CD14-positive monocyte (primary cell): ENCODE measurements at regions not wholly inside any gene's neighbourhood (a gene's known extent, or its start where the extent isn't known, plus 50 kb on each side); places are given as distances from the start of the nearest gene placed in this dataset.
"Not testable (repeated sequence)": the region's sequence is repeated elsewhere in the genome, so short reads cannot be mapped to it uniquely, and the experiment has no call there.

ENCODE experiments used
- DNase-seq, 3 donors: peaks; one replicate each; pipeline ENCODE4 v3.0.0-alpha.2; 2011 to 2022
- H2AFZ ChIP-seq: 2 replicates; pipeline ENCODE4 v1.6.0; 2012; ENCODE audit warnings: mild to moderate bottlenecking, low read depth, low read length, inconsistent platforms; ENCODE audit not compliant: insufficient read depth, poor library complexity, severe bottlenecking
- H3K27ac ChIP-seq, 2 donors: 1 replicate in 1 of 2; 2 replicates in 1 of 2; pipeline ENCODE4 v1.5.1; 2012 to 2013; ENCODE audit warnings: low read length in 2 of 2, control low read depth in 1 of 2, inconsistent platforms in 1 of 2, low read depth in 1 of 2, mild to moderate bottlenecking in 1 of 2
- H3K27me3 ChIP-seq, 2 donors: one replicate each; pipeline versions ENCODE4 v1.6.0 to v1.6.1; 2011 to 2013; ENCODE audit warnings: low read length in 2 of 2; ENCODE audit not compliant: control insufficient read depth in 2 of 2, insufficient read depth in 2 of 2
- H3K36me3 ChIP-seq, 2 donors: replicated peaks in 1 of 2; 1 replicate in 1 of 2; 2 replicates in 1 of 2; pipeline versions ENCODE4 v1.5.1 to v1.6.1; 2012 to 2013; ENCODE audit warnings: low read length in 2 of 2, control low read depth in 1 of 2, inconsistent platforms in 1 of 2, mild to moderate bottlenecking in 1 of 2; ENCODE audit not compliant: insufficient read depth in 2 of 2, control insufficient read depth in 1 of 2
- H3K4me1 ChIP-seq, 2 donors: 1 replicate in 1 of 2; 2 replicates in 1 of 2; pipeline versions ENCODE4 v1.5.1 to v1.6.1; 2012 to 2013; ENCODE audit warnings: low read length in 2 of 2, control low read depth in 1 of 2, inconsistent platforms in 1 of 2, mild to moderate bottlenecking in 1 of 2, moderate library complexity in 1 of 2; ENCODE audit not compliant: insufficient read depth in 2 of 2, control insufficient read depth in 1 of 2
- H3K4me2 ChIP-seq: replicated peaks from 2 replicates; pipeline ENCODE3; 2012; ENCODE audit warnings: low read length, moderate library complexity, mild to moderate bottlenecking; ENCODE audit not compliant: poor library complexity, severe bottlenecking; ENCODE audit errors: extremely low read depth
- H3K4me3 ChIP-seq, 3 experiments: fragments of 200-600 bp in 1 of 3; sonication (generic) in 1 of 3; replicated peaks in 1 of 3; 1 replicate in 2 of 3; 2 replicates in 1 of 3; pipeline ENCODE4 v1.5.1; 2011 to 2013; ENCODE audit warnings: low read length in 3 of 3, mild to moderate bottlenecking in 3 of 3, control low read depth in 2 of 3, low read depth in 2 of 3, inconsistent platforms in 1 of 3, moderate library complexity in 1 of 3
- H3K79me2 ChIP-seq: 2 replicates; pipeline ENCODE4 v1.6.0; 2012; ENCODE audit warnings: mild to moderate bottlenecking, control low read depth, inconsistent platforms, low read length, moderate library complexity; ENCODE audit not compliant: insufficient read depth
- H3K9ac ChIP-seq: 2 replicates; pipeline ENCODE4 v1.6.0; 2017; ENCODE audit warnings: low read length, mild to moderate bottlenecking; ENCODE audit not compliant: insufficient read depth, poor library complexity, severe bottlenecking
- H3K9me3 ChIP-seq, 2 donors: replicated peaks in 1 of 2; 1 replicate in 1 of 2; 2 replicates in 1 of 2; pipeline versions ENCODE4 v1.5.1 to v1.6.1; 2012 to 2013; ENCODE audit warnings: low read length in 2 of 2, control low read depth in 1 of 2; ENCODE audit not compliant: control insufficient read depth in 1 of 2, insufficient read depth in 1 of 2
- H4K20me1 ChIP-seq: 2 replicates; pipeline ENCODE4 v1.6.0; 2012; ENCODE audit warnings: mild to moderate bottlenecking, low read length, control low read depth, moderate library complexity; ENCODE audit not compliant: insufficient read depth
- H3K27ac Mint-ChIP-seq, 7 donors: one replicate each; pipeline ENCODE4 v1.8.0; 2020; ENCODE audit warnings: mild to moderate bottlenecking in 7 of 7, mixed read lengths in 7 of 7, moderate library complexity in 6 of 7, inconsistent platforms in 2 of 7
- H3K27me3 Mint-ChIP-seq, 3 donors: one replicate each; pipeline ENCODE4 v1.8.0; 2021 to 2022; ENCODE audit warnings: low read depth in 3 of 3, mild to moderate bottlenecking in 3 of 3, mixed read lengths in 3 of 3, moderate library complexity in 3 of 3, inconsistent platforms in 1 of 3
- H3K36me3 Mint-ChIP-seq, 2 donors: one replicate each; pipeline ENCODE4 v1.8.0; 2020; ENCODE audit warnings: mixed read lengths in 2 of 2, inconsistent platforms in 1 of 2, mild to moderate bottlenecking in 1 of 2
- H3K4me1 Mint-ChIP-seq: one replicate; pipeline ENCODE4 v1.8.0; 2020; ENCODE audit warnings: mild to moderate bottlenecking, mixed read lengths
- H3K4me3 Mint-ChIP-seq, 2 donors: one replicate each; pipeline ENCODE4 v1.8.0; 2020; ENCODE audit warnings: mild to moderate bottlenecking in 2 of 2, mixed read lengths in 2 of 2, moderate library complexity in 1 of 2
- H3K9me3 Mint-ChIP-seq, 7 donors: one replicate each; pipeline ENCODE4 v1.8.0; 2020 to 2022; ENCODE audit warnings: mixed read lengths in 7 of 7, mild to moderate bottlenecking in 6 of 7, moderate library complexity in 6 of 7, inconsistent platforms in 2 of 7
- WGBS: methylation state at CpG from one replicate; pipeline ENCODE4 v1.1.5; 2013; ENCODE audit warnings: missing lambda C conversion rate; ENCODE audit not compliant: insufficient coverage; 5-methylcytosine and 5-hydroxymethylcytosine counted together
- intact Hi-C, 2 donors: fragments of 100-400 bp; cut with micrococcal nuclease; formaldehyde crosslinking; loops; one replicate each; pipeline versions ENCODE4 v1.15.0 to v1.15.1; 2023
- TF ChIP-seq, protein P1 (sequence below): fragments of 200-600 bp; IDR thresholded peaks from one replicate; pipeline ENCODE4 v1.8.0; 2022; ENCODE audit warnings: antibody characterized with exemption, mild to moderate bottlenecking

- no peak overlapping the region for H3K4me2 ChIP-seq
- Mint-ChIP-seq H3K4me3 (no peak overlapping the region), H3K36me3 (no peaks in the 10 kb centered on the region), H3K4me1 (no peaks in the 10 kb centered on the region), H3K9me3 (peaks cover 0 to 2% (median 0%) of the 10 kb centered on the region in 7 donors), H3K27ac (no peak overlapping the region), H3K27me3 (no peaks in the 10 kb centered on the region)
- H3K9me3 ChIP-seq, result no peaks in the 10 kb centered on the region
- H4K20me1 ChIP-seq, result no peaks in the 10 kb centered on the region
- no peak overlapping the region for H2AFZ ChIP-seq
- H3K36me3 ChIP-seq, result no peaks in the 10 kb centered on the region
- intact Hi-C loops, result loop anchor here in 1 of 2 donors (1.0 kb wide), 1 partner anchor 12 kb away; no protein-coding TSS in a partner anchor
- no peak overlapping the region for H3K27ac ChIP-seq
- no peaks in the 10 kb centered on the region for H3K27me3 ChIP-seq
- no peaks in the 10 kb centered on the region for H3K4me1 ChIP-seq
- DNase-seq, result no peak
- no peak overlapping the region for H3K4me3 ChIP-seq
- H3K9ac ChIP-seq, result no peak overlapping the region
- H3K79me2 ChIP-seq, result no peaks in the 10 kb centered on the region
- TF ChIP-seq, protein P1, sequence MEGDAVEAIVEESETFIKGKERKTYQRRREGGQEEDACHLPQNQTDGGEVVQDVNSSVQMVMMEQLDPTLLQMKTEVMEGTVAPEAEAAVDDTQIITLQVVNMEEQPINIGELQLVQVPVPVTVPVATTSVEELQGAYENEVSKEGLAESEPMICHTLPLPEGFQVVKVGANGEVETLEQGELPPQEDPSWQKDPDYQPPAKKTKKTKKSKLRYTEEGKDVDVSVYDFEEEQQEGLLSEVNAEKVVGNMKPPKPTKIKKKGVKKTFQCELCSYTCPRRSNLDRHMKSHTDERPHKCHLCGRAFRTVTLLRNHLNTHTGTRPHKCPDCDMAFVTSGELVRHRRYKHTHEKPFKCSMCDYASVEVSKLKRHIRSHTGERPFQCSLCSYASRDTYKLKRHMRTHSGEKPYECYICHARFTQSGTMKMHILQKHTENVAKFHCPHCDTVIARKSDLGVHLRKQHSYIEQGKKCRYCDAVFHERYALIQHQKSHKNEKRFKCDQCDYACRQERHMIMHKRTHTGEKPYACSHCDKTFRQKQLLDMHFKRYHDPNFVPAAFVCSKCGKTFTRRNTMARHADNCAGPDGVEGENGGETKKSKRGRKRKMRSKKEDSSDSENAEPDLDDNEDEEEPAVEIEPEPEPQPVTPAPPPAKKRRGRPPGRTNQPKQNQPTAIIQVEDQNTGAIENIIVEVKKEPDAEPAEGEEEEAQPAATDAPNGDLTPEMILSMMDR, result no peak
- 83% methylated on average over 1 of the region's 3 CpGs for WGBS
Observed at GRCh38 chr3:193168931-193169330, 72.1 kb upstream of the PLAAT1 start.

DNA sequence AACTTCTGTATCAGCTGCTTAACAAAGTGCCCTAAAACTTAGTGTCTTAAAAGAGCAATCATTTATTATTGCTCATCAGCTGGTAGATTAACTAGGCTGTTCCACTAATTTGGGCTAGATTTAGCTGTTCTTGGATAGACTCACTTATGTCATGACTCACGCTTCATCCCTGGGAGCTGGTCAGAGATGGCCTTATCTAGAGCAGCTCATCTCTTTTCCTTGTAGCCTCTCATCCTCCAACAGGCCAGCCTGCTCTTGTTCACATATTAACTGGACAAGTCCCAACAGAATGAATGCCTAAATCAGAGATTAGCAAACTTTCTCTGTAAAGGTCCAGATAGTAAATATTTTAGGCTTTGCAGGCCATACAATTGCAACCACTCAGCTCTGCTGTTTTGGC, 66.9 kb upstream of the PLAAT1 start:
- no peak overlapping the region for H3K4me3 Mint-ChIP-seq
- Histone ChIP-seq H3K4me2 (no peak overlapping the region), H3K27me3 (no peaks in the 10 kb centered on the region), H3K9me3 (no peaks in the 10 kb centered on the region), H3K9ac (no peak overlapping the region), H3K36me3 (no peaks in the 10 kb centered on the region), H3K79me2 (no peaks in the 10 kb centered on the region), H3K4me3 (no peak overlapping the region), H3K4me1 (no peaks in the 10 kb centered on the region), H2AFZ (no peak overlapping the region), H3K27ac (no peak overlapping the region), H4K20me1 (no peaks in the 10 kb centered on the region)
- no CpG with 5 or more reads among the region's 1 CpG for WGBS
- H3K27ac Mint-ChIP-seq, result no peak overlapping the region
- no peaks in the 10 kb centered on the region for H3K36me3 Mint-ChIP-seq
- H3K27me3 Mint-ChIP-seq, result peaks cover 0 to 2% (median 2%) of the 10 kb centered on the region in 3 donors
- TF ChIP-seq, protein P1, result no peak
- H3K4me1 Mint-ChIP-seq, result no peaks in the 10 kb centered on the region
- intact Hi-C loops, result no loop called here
- no peak for DNase-seq
- H3K9me3 Mint-ChIP-seq, result peaks cover 0 to 5% (median 0%) of the 10 kb centered on the region in 7 donors

DNA sequence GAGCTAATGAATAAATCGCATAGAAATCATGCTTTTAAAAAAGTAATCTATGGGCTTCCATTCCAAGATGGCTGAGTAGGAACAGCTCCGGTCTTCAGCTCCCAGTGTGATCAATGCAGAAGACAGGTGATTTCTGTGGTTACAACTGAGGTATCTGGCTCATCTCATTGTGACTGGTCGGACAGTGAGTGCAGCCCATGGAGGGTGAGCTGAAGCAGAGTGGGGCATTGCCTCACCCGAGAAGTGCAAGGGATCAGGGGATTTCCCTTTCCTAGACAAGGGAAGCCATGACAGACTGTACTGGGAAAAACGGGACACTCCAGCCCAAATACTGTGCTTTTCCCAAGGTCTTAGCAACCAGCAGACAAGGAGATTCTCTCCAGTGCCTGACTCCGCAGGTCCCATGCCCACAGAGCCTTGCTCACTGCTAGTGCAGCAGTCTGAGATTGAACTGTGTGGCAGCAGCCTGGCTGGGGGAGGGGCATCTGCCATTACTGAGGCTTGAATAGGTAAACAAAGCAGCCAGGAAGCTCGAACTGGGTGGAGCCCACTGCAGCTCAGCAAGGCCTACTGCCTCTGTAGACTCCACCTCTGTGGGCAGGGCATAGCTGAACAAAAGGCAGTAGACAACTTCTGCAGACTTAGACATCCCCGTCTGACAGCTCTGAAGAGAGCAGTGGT, 61.5 kb upstream of the PLAAT1 start:
- H3K27ac Mint-ChIP-seq, H3K4me1 ChIP-seq, H3K4me2 ChIP-seq, H3K27ac ChIP-seq, H3K79me2 ChIP-seq, H3K36me3 Mint-ChIP-seq, H3K36me3 ChIP-seq, H3K9ac ChIP-seq, H3K27me3 Mint-ChIP-seq, H2AFZ ChIP-seq, intact Hi-C loops, H4K20me1 ChIP-seq, H3K27me3 ChIP-seq, H3K4me3 Mint-ChIP-seq, DNase-seq, H3K4me3 ChIP-seq, H3K4me1 Mint-ChIP-seq, H3K9me3 ChIP-seq: not testable (repeated sequence)
- H3K9me3 Mint-ChIP-seq, result peaks cover 1 to 13% (median 4%) of the 10 kb centered on the region in 7 donors
- WGBS, result 84% methylated on average over 8 of the region's 8 CpGs
